ENCODE measurements at regions not wholly inside any gene's neighbourhood (a gene's known extent, or its start where the extent isn't known, plus 50 kb on each side); places are given as distances from the start of the nearest gene placed in this dataset.

GRCh38 chr7:47636081-47636432 is 54.1 kb upstream of the TNS3 start:
- no peak for DNase-seq

DNA sequence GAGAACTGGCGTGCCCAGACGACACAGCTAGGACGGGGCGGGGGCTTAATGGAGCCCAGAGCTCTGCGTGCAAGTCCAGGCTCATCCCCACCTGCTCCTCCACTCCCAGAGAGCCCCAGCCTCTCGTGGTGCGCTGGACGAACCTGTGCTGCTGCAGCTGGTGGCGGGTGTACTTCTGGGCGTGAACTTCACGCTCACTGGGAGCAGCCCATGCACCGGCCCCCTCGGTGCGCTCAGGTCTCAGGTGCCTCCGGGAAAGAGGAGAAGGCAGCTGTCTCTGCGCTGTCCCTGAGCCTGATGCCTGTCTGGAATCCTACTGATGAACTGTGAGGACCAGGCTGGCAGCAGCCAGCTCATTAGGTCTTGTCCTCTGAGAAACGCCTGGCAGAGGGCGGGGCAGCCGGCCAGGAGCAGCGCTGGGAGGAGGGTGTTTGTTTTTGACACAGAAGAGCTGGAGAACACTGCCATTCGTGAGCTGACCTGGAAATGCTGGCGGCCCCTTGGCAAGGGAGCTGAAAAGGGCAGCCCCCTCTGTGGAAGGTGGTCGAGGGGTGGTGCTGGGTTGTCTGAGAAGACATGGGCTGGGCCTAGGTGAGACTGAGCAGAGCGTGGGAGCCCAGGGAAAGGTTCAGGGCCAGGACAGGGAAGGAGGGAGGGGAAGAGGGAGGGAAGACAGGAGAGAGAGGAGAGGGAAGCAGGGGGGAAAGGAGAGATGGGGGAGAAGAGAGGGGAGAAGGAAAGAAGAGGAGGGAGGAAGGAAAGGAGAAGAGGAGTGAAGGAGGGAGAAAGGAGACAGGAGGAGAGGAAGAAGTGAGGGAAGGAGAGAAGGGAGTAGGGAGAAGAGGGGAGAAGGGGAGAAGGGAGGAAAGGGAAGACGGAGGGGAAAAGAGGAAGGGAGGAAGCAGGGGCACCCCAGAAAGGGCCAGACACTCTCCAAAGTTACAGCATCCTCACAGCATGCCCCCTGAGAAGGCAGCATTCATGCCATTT is 53.5 kb upstream of the TNS3 start:
- peak; percentile 90 for DNase-seq

DNA sequence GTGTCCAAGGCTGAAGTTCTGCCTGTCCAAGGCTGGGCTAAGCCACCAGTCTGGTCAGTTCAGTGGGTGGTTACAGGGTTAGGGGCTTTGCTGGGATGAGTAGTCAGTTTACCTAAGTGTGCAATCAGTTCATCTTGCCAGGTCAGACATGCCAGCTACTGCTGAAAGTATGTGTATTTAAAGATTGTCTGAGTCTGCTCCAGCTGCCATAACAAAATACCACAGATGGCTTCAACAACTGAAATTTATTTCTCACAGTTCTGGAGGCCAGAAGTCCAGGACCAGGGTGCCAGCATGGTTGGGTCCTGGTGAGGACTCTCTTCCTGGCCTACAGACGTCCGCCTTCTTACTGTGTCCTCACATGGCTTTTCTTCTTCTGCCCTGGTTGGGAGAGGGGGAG is 52.4 kb upstream of the TNS3 start:
- no peak for DNase-seq

DNA sequence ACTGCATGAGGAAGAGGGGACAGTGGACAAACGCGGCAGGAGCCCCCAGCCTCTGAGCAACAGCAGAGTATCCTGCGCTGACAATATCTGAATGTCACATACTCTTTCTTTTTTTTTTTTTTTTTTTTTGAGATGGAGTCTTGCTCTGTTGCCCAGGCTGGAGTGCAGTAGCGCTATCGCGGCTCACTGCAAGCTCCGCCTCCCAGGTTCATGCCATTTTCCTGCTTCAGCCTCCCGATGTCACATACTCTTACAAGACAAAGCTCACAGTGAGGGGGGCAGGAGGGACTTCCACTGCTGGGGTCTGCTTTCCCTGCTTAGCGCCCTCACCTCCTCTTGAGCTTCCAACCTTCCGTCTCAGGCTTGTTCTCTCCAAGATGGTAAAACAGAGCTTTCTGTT is 51.2 kb upstream of the TNS3 start:
- no peak for DNase-seq
